OCI-LY3 (cell line): ENCODE measurements at regions not wholly inside any gene's neighbourhood (a gene's known extent, or its start where the extent isn't known, plus 50 kb on each side); places are given as distances from the start of the nearest gene placed in this dataset.
"Not testable (repeated sequence)": the region's sequence is repeated elsewhere in the genome, so short reads cannot be mapped to it uniquely, and the experiment has no call there.

ENCODE experiments used
- H2AFZ ChIP-seq: fragments of 200-600, 300-600 bp; shearing (Covaris generic); 2 replicates; pipeline ENCODE4 v1.6.0; 2014; ENCODE audit warnings: antibody characterized with exemption, low read depth, low read length
- H3K27ac ChIP-seq: fragments of 200-600, 300-600 bp; sonication (generic); 2 replicates; pipeline ENCODE4 v1.5.1; 2014; ENCODE audit warnings: mild to moderate bottlenecking, low read length, moderate library complexity, mixed read lengths
- H3K27me3 ChIP-seq: fragments of 200-600, 300-600 bp; sonication (generic); 2 replicates; pipeline ENCODE4 v1.6.1; 2014; ENCODE audit warnings: low read depth, low read length, mixed read lengths
- H3K36me3 ChIP-seq: fragments of 200-600, 300-600 bp; sonication (generic); replicated peaks from 2 replicates; pipeline ENCODE3; 2014; ENCODE audit warnings: low read depth, low read length, mixed read lengths
- H3K4me1 ChIP-seq: fragments of 300-600, 200-600 bp; sonication (generic); 2 replicates; pipeline ENCODE4 v1.6.1; 2014; ENCODE audit warnings: low read length, mixed read lengths
- H3K4me2 ChIP-seq: fragments of 200-600, 300-600 bp; sonication (generic); 2 replicates; pipeline ENCODE4 v1.6.1; 2014; ENCODE audit warnings: low read length, mixed read lengths
- H3K4me3 ChIP-seq: fragments of 300-600, 200-600 bp; sonication (generic); 2 replicates; pipeline ENCODE4 v1.5.1; 2014; ENCODE audit warnings: antibody characterized with exemption, mild to moderate bottlenecking, low read length, moderate library complexity
- H3K79me2 ChIP-seq: fragments of 300-600, 200-600 bp; shearing (Covaris generic); 2 replicates; pipeline ENCODE4 v1.6.1; 2014; ENCODE audit warnings: mild to moderate bottlenecking, low read length, mixed read lengths
- H3K9ac ChIP-seq: fragments of 300-600, 200-600 bp; shearing (Covaris generic); 2 replicates; pipeline ENCODE4 v1.6.0; 2014; ENCODE audit warnings: mild to moderate bottlenecking, low read length, moderate library complexity
- H3K9me3 ChIP-seq: fragments of 200-600, 300-600 bp; shearing (Covaris generic); 2 replicates; pipeline ENCODE4 v1.6.1; 2014; ENCODE audit warnings: low read length, mixed read lengths; ENCODE audit not compliant: insufficient read depth
- H4K20me1 ChIP-seq: fragments of 200-600, 300-600 bp; sonication (generic); 2 replicates; pipeline ENCODE4 v1.6.1; 2016; ENCODE audit warnings: low read length, mixed read lengths; ENCODE audit not compliant: insufficient read depth
- CTCF ChIP-seq: fragments of 200-600, 300-600 bp; sonication (generic); IDR thresholded peaks from 2 replicates; pipeline ENCODE4 v1.5.1; 2014; ENCODE audit warnings: antibody characterized with exemption, low read length, low read depth
- EZH2phosphoT487 ChIP-seq: fragments of 200-600 bp; shearing (Covaris generic); IDR thresholded peaks from 2 replicates; pipeline ENCODE4 v1.6.1; 2018; ENCODE audit warnings: antibody characterized with exemption, mixed run types, low read depth

GRCh38 chr12:131408036-131408365 lies 302.9 kb upstream of the SFSWAP start:
- no peaks in the 10 kb centered on the region for H4K20me1 ChIP-seq

GRCh38 chr12:131408484-131408883 lies 302.4 kb upstream of the SFSWAP start:
- H2AFZ ChIP-seq, result no peak overlapping the region
- no peak overlapping the region for H3K4me3 ChIP-seq
- TF ChIP-seq CTCF (no peak), EZH2phosphoT487 (no peak)
- H3K4me2 ChIP-seq, result no peak overlapping the region
- no peak overlapping the region for H3K9ac ChIP-seq
- no peak overlapping the region for H3K27ac ChIP-seq
- no peaks in the 10 kb centered on the region for H3K36me3 ChIP-seq
- H3K9me3 ChIP-seq, result no peaks in the 10 kb centered on the region
- no peaks in the 10 kb centered on the region for H4K20me1 ChIP-seq
- H3K79me2 ChIP-seq, result no peaks in the 10 kb centered on the region
- no peaks in the 10 kb centered on the region for H3K27me3 ChIP-seq
- H3K4me1 ChIP-seq, result no peaks in the 10 kb centered on the region

More at GRCh38 chr12:131408036-131408365, 302.9 kb upstream of the SFSWAP start:
- Histone ChIP-seq H3K27me3 (no peaks in the 10 kb centered on the region), H3K9me3 (no peaks in the 10 kb centered on the region), H3K4me3 (no peak overlapping the region), H3K27ac (no peak overlapping the region), H2AFZ (no peak overlapping the region), H3K9ac (no peak overlapping the region), H3K79me2 (no peaks in the 10 kb centered on the region), H3K36me3 (no peaks in the 10 kb centered on the region), H3K4me1 (no peaks in the 10 kb centered on the region), H3K4me2 (no peak overlapping the region)
- TF ChIP-seq CTCF (no peak), EZH2phosphoT487 (no peak)

GRCh38 chr12:131409211-131409610 lies 301.7 kb upstream of the SFSWAP start:
- Histone ChIP-seq H3K79me2 (no peaks in the 10 kb centered on the region), H3K4me3 (no peak overlapping the region), H3K4me1 (no peaks in the 10 kb centered on the region), H3K4me2 (no peak overlapping the region), H3K9ac (no peak overlapping the region), H3K9me3 (no peaks in the 10 kb centered on the region), H2AFZ (no peak overlapping the region), H3K27ac (no peak overlapping the region), H3K36me3 (no peaks in the 10 kb centered on the region), H4K20me1 (no peaks in the 10 kb centered on the region), H3K27me3 (no peaks in the 10 kb centered on the region)
- no peak for TF ChIP-seq EZH2phosphoT487
- no peak for TF ChIP-seq CTCF

- not testable (repeated sequence) for H3K36me3 ChIP-seq, H3K27ac ChIP-seq, H3K9me3 ChIP-seq, H3K4me2 ChIP-seq, H3K4me1 ChIP-seq, H3K9ac ChIP-seq, H3K79me2 ChIP-seq, H3K27me3 ChIP-seq, H4K20me1 ChIP-seq, H2AFZ ChIP-seq, H3K4me3 ChIP-seq
Measured at GRCh38 chr12:131411827-131412226, 299.1 kb upstream of the SFSWAP start.

GRCh38 chr12:131413006-131413405 lies 297.9 kb upstream of the SFSWAP start:
- H3K27ac ChIP-seq, result no peak overlapping the region
- no peak overlapping the region for H3K9ac ChIP-seq
- H2AFZ ChIP-seq, result no peak overlapping the region
- no peaks in the 10 kb centered on the region for H3K79me2 ChIP-seq
- no peaks in the 10 kb centered on the region for H3K9me3 ChIP-seq
- H3K4me1 ChIP-seq, result peaks cover under 1% of the 10 kb centered on the region; the same call in 1 of the 2 replicates
- no peak overlapping the region for H3K4me2 ChIP-seq
- no peaks in the 10 kb centered on the region for H4K20me1 ChIP-seq
- no peak overlapping the region for H3K4me3 ChIP-seq
- TF ChIP-seq CTCF (no peak), EZH2phosphoT487 (no peak)
- no peaks in the 10 kb centered on the region for H3K27me3 ChIP-seq
- no peaks in the 10 kb centered on the region for H3K36me3 ChIP-seq
